Renal pelvis (tissue), 1 donor: ENCODE measurements at regions not wholly inside any gene's neighbourhood (a gene's known extent, or its start where the extent isn't known, plus 50 kb on each side); places are given as distances from the start of the nearest gene placed in this dataset.

Experiments
- DNase-seq: peaks from one replicate; pipeline ENCODE4 v3.0.0-alpha.2; 2013

- no peak for DNase-seq
These were observed 86.1 kb upstream of the VAV3 start for GRCh38 chr1:108050911-108051629.

- DNase-seq = no peak
These were observed 85.2 kb upstream of the VAV3 start for GRCh38 chr1:108050158-108050557.

GRCh38 chr1:108049178-108049819, 84.3 kb upstream of the VAV3 start:
- no peak for DNase-seq

GRCh38 chr1:108048301-108049177, 83.6 kb upstream of the VAV3 start:
- no peak for DNase-seq

GRCh38 chr1:108047085-108047484, 82.1 kb upstream of the VAV3 start:
- DNase-seq = no peak

- DNase-seq = no peak
These were observed 81.0 kb upstream of the VAV3 start for GRCh38 chr1:108046026-108046425.

- DNase-seq = no peak
These were observed 80.5 kb upstream of the VAV3 start for GRCh38 chr1:108045460-108045859.

- DNase-seq = no peak
These were observed 79.3 kb upstream of the VAV3 start for GRCh38 chr1:108044318-108044717.

- no peak for DNase-seq
These were observed 78.7 kb upstream of the VAV3 start for GRCh38 chr1:108043707-108044106.

GRCh38 chr1:108042610-108043009, 77.6 kb upstream of the VAV3 start:
- no peak for DNase-seq

GRCh38 chr1:108041360-108042142, 76.6 kb upstream of the VAV3 start:
- DNase-seq = no peak

- DNase-seq = no peak
These were observed 73.8 kb upstream of the VAV3 start for GRCh38 chr1:108038653-108039236.

GRCh38 chr1:108036796-108037562, 72.0 kb upstream of the VAV3 start:
- DNase-seq = no peak

GRCh38 chr1:108034396-108034795, 69.4 kb upstream of the VAV3 start:
- no peak for DNase-seq

GRCh38 chr1:108033550-108033951, 68.6 kb upstream of the VAV3 start:
- no peak for DNase-seq

- DNase-seq = no peak
These were observed 63.9 kb upstream of the VAV3 start for GRCh38 chr1:108028841-108029388.

- DNase-seq = no peak
These were observed 62.4 kb upstream of the VAV3 start for GRCh38 chr1:108027389-108027788.

- DNase-seq = no peak
These were observed 52.7 kb upstream of the VAV3 start for GRCh38 chr1:108017698-108018097.

- DNase-seq = no peak
These were observed 51.5 kb upstream of the VAV3 start for GRCh38 chr1:108016451-108016920.
